ENCODE measurements at regions not wholly inside any gene's neighbourhood (a gene's known extent, or its start where the extent isn't known, plus 50 kb on each side); places are given as distances from the start of the nearest gene placed in this dataset.

DNA sequence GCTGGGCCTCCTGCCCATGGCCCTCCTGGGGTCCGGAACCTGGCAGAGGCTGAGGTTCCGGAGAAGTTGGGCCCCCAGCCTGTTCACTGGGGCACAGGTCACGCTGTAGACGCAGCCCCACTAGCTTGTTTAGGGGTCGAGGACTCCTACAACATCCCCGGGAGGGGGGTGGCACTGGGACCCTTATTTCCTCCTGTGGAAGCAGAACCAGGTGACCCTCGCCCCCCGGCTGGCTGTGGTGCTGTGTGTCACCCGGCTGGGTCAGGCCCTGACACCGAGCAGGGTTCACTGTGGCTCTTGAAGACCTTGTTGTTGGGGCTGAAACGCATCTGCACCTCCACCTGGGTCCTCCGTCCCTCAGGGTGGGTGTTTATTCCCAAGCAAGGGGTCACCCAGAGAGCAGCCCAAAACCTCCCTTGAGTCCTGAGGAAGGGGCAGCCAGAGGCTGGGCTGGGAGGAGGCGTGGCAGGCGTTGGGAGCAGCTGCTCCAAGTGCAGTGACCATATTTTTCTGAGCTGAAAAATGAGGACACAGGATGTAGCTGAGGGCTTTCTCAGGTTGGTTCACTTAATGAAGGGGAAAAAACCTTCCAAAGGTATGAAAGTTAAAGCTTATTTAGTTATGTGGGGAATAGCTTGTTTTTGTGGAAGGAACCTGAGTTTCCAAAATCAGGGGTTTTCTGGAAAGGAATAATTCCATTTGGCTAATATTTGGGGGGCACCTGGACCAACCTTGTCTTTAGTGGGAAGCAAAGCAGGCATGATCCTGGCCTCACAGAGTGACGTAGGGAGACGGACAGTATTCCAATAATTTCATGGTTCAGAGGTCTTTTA lies 164.7 kb upstream of the IER5L start:
- Histone ChIP-seq H3K4me3 (IDR thresholded peaks at IDR 0.05; ENCODE audit: insufficient read depth, low read depth, low read length) (no peak overlapping the region), H2AFZ (ENCODE audit: low read depth) (no peak overlapping the region), H3K4me1 (ENCODE audit: low read depth, poor library complexity, severe bottlenecking) (peaks cover 1% of the 10 kb centered on the region), H3K36me3 (ENCODE audit: insufficient read depth) (no peaks in the 10 kb centered on the region), H3K4me2 (no peak overlapping the region), H3K9ac (no peak overlapping the region), H3K79me2 (ENCODE audit: insufficient read depth, low read depth) (no peaks in the 10 kb centered on the region), H3K27me3 (ENCODE audit: insufficient read depth, low read depth) (no peaks in the 10 kb centered on the region), H4K20me1 (ENCODE audit: insufficient read depth) (no peaks in the 10 kb centered on the region), H3K27ac (no peak overlapping the region)
- TF ChIP-seq, protein P1, sequence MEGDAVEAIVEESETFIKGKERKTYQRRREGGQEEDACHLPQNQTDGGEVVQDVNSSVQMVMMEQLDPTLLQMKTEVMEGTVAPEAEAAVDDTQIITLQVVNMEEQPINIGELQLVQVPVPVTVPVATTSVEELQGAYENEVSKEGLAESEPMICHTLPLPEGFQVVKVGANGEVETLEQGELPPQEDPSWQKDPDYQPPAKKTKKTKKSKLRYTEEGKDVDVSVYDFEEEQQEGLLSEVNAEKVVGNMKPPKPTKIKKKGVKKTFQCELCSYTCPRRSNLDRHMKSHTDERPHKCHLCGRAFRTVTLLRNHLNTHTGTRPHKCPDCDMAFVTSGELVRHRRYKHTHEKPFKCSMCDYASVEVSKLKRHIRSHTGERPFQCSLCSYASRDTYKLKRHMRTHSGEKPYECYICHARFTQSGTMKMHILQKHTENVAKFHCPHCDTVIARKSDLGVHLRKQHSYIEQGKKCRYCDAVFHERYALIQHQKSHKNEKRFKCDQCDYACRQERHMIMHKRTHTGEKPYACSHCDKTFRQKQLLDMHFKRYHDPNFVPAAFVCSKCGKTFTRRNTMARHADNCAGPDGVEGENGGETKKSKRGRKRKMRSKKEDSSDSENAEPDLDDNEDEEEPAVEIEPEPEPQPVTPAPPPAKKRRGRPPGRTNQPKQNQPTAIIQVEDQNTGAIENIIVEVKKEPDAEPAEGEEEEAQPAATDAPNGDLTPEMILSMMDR (conservative IDR thresholded peaks at IDR 0.05; ENCODE audit: low read depth, low read length): no peak

DNA sequence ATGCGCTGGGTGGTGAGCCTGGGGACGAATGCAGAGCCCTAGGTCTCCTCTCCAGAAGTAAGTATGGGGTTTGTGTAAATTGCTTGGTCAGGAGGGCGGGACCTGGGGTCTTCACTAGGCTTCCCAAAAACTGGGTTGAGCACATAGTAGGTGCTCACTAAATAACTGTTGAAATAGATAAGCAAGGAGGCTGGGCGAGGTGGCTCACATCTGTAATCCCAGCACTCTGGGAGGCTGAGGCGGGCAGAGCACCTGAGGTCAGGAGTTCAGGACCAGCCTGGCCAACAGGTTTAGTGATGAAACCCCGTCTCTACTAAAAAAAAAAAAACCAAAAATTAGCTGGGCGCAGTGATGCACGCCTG lies 163.9 kb upstream of the IER5L start:
- Histone ChIP-seq H4K20me1 (ENCODE audit: insufficient read depth) (no peaks in the 10 kb centered on the region), H3K79me2 (ENCODE audit: insufficient read depth, low read depth) (no peaks in the 10 kb centered on the region), H3K36me3 (ENCODE audit: insufficient read depth) (no peaks in the 10 kb centered on the region), H3K4me3 (IDR thresholded peaks at IDR 0.05; ENCODE audit: insufficient read depth, low read depth, low read length) (no peak overlapping the region), H3K4me2 (no peak overlapping the region), H3K27ac (no peak overlapping the region), H3K27me3 (ENCODE audit: insufficient read depth, low read depth) (no peaks in the 10 kb centered on the region), H3K4me1 (ENCODE audit: low read depth, poor library complexity, severe bottlenecking) (peaks cover 9% of the 10 kb centered on the region), H2AFZ (ENCODE audit: low read depth) (no peak overlapping the region), H3K9ac (no peak overlapping the region)
- TF ChIP-seq, protein P1 (conservative IDR thresholded peaks at IDR 0.05; ENCODE audit: low read depth, low read length): no peak

DNA sequence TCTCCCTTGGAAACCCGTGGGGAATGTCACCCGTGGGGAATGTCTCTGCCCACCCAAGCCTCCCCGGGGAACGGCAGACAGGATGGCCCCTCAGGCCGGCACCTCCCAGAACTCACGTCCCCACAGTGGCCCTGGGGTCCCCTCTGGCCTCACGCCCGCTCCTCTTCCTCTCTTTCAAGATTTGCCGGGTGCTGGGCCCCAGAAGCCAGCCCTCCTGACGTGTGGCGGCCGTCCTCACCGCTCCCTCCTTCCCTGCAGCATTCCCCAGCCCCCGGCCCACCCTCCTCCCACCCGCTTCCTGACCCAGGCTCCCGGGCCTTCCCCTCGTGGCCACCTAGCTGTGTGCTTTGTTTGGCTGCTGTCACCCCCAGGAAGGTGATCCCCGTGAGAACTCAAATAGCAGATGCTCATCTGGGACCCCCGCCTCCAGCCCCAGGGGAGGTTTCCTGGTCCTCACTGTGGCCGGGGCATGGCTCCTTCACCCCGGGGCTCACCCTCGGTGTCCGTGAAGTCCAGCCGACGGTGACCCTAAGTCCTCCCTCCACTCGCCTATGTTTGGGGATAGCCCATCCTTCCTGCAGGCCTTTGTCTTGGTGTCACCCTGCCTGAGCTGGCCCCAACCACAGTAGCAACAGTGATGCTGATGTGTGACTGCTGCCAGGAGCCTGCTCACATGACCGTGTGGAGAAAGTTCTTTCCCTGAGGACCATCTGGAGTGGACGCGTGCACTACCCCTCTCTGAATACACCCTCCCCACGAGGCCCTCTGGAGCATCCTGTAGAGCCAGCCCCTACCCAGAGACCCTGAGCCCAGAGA lies 163.3 kb upstream of the IER5L start:
- H3K79me2 ChIP-seq (ENCODE audit: insufficient read depth, low read depth): no peaks in the 10 kb centered on the region
- no peak overlapping the region for H3K9ac ChIP-seq
- H3K27ac ChIP-seq: no peak overlapping the region
- H4K20me1 ChIP-seq (ENCODE audit: insufficient read depth): no peaks in the 10 kb centered on the region
- no peaks in the 10 kb centered on the region for H3K36me3 ChIP-seq (ENCODE audit: insufficient read depth)
- H2AFZ ChIP-seq (ENCODE audit: low read depth): no peak overlapping the region
- H3K4me3 ChIP-seq (IDR thresholded peaks at IDR 0.05; ENCODE audit: insufficient read depth, low read depth, low read length): no peak overlapping the region
- H3K27me3 ChIP-seq (ENCODE audit: insufficient read depth, low read depth): no peaks in the 10 kb centered on the region
- TF ChIP-seq, protein P1 (conservative IDR thresholded peaks at IDR 0.05; ENCODE audit: low read depth, low read length): no peak
- no peak overlapping the region for H3K4me2 ChIP-seq
- H3K4me1 ChIP-seq (ENCODE audit: low read depth, poor library complexity, severe bottlenecking): peaks cover 13% of the 10 kb centered on the region

DNA sequence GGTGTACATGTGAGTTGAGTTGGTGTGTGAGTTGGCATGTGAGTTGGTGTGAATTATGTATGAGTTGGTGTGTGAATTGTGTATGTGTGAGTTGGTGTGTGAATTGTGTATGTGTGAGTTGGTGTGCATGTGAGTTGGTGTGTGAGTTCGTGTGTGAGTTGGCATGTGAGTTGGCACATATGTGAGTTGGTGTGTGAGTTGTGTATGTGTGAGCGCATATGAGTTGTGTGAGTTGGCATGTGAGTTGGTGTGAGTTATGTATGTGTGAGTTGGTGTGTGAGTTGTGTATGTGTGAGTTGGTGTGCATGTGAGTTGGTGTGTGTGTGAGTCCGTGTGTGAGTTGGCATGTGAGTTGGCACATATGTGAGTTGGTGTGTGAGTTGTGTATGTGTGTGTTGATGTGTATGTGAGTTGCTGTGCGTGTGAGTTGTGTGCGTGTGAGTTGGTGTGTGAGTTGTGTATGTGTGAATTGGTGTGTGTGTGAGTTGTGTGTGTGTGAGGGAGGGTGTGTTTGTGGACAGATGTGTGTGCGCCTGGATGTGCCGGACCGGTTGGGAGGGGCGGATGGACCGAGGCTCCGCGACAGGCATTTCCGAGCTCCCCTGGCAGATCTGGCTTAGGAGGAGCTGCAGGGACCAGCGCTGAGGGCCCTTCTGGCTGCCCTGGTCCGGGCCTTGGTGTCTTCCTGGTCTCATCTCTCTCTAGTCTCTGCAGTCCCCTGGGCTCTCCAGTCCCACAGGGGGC lies 162.5 kb upstream of the IER5L start:
- no peaks in the 10 kb centered on the region for H3K27me3 ChIP-seq (ENCODE audit: insufficient read depth, low read depth)
- H3K4me1 ChIP-seq (ENCODE audit: low read depth, poor library complexity, severe bottlenecking): peaks cover 21% of the 10 kb centered on the region
- H3K27ac ChIP-seq: no peak overlapping the region
- no peaks in the 10 kb centered on the region for H4K20me1 ChIP-seq (ENCODE audit: insufficient read depth)
- H2AFZ ChIP-seq (ENCODE audit: low read depth): no peak overlapping the region
- no peak overlapping the region for H3K4me2 ChIP-seq
- TF ChIP-seq, protein P1 (conservative IDR thresholded peaks at IDR 0.05; ENCODE audit: low read depth, low read length): no peak
- no peak overlapping the region for H3K9ac ChIP-seq
- H3K36me3 ChIP-seq (ENCODE audit: insufficient read depth): no peaks in the 10 kb centered on the region
- no peaks in the 10 kb centered on the region for H3K79me2 ChIP-seq (ENCODE audit: insufficient read depth, low read depth)
- H3K4me3 ChIP-seq (IDR thresholded peaks at IDR 0.05; ENCODE audit: insufficient read depth, low read depth, low read length): no peak overlapping the region
